NCI-H774 (cell line): ENCODE measurements at regions not wholly inside any gene's neighbourhood (a gene's known extent, or its start where the extent isn't known, plus 50 kb on each side); places are given as distances from the start of the nearest gene placed in this dataset.

Experiments used
- DNase-seq: peaks from one replicate; lab custom pipeline; 2025; lab: John Stamatoyannopoulos, UW

GRCh38 chr5:135628771-135629563 is 50.2 kb upstream of the CXCL14 start:
- DNase-seq, result no peak
